ENCODE measurements at regions not wholly inside any gene's neighbourhood (a gene's known extent, or its start where the extent isn't known, plus 50 kb on each side); places are given as distances from the start of the nearest gene placed in this dataset.

- no peak for TF ChIP-seq TARDBP (IDR thresholded peaks at IDR 0.05)
- no peak for TF ChIP-seq FOXM1 (IDR thresholded peaks at IDR 0.05; ENCODE audit: borderline replicate concordance)
- TF ChIP-seq, protein P1, sequence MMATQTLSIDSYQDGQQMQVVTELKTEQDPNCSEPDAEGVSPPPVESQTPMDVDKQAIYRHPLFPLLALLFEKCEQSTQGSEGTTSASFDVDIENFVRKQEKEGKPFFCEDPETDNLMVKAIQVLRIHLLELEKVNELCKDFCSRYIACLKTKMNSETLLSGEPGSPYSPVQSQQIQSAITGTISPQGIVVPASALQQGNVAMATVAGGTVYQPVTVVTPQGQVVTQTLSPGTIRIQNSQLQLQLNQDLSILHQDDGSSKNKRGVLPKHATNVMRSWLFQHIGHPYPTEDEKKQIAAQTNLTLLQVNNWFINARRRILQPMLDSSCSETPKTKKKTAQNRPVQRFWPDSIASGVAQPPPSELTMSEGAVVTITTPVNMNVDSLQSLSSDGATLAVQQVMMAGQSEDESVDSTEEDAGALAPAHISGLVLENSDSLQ (IDR thresholded peaks at IDR 0.05): no peak
- no peak for TF ChIP-seq SP1 (IDR thresholded peaks at IDR 0.05)
- TF ChIP-seq NFRKB (IDR thresholded peaks at IDR 0.05): no peak
- TF ChIP-seq SUZ12 (IDR thresholded peaks at IDR 0.05): no peak
- TF ChIP-seq ARNT (IDR thresholded peaks at IDR 0.05): no peak
- no peak for TF ChIP-seq FOXA1 (IDR thresholded peaks at IDR 0.05)
- TF ChIP-seq ZNF384 (IDR thresholded peaks at IDR 0.05): no peak
- no peak for TF ChIP-seq HDGF (IDR thresholded peaks at IDR 0.05; ENCODE audit: borderline replicate concordance)
- TF ChIP-seq BHLHE40 (IDR thresholded peaks at IDR 0.05; ENCODE audit: borderline replicate concordance): no peak
Measured at GRCh38 chr6:18820725-18821124, 433.6 kb downstream of the RNF144B start.

Measured in HEK293T (cell line).